ENCODE measurements at regions not wholly inside any gene's neighbourhood (a gene's known extent, or its start where the extent isn't known, plus 50 kb on each side); places are given as distances from the start of the nearest gene placed in this dataset.

DNA sequence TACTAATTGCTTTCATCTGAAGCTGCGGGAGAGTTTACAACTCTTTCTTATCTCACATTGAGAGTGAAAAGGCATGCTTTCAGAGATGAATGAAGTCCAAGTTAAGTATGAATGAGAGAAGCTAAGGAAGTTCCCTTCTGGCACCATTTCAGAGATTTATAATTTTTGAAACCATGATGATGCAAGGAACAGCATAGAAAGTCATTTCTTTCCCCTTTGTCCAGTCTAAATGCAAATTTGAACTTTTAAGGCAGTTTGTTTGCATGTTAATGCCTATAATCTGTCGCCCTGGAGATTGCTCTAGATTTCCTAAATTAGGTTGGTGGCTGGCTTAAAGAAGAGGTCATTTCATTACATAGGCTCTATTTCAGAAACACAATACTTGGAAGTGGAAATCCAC is 594.8 kb upstream of the GOT2 start:
- no peak for TF ChIP-seq CTCF (IDR thresholded peaks at IDR 0.05; ENCODE audit: low read depth, low read length, missing input control)
- TF ChIP-seq HNF4G (IDR thresholded peaks at IDR 0.05): no peak
- no peak for TF ChIP-seq RXRA (IDR thresholded peaks at IDR 0.05)
- no peak for TF ChIP-seq SP1 (IDR thresholded peaks at IDR 0.05)
- no peak for TF ChIP-seq TAF1 (conservative IDR thresholded peaks at IDR 0.05)
- TF ChIP-seq REST (IDR thresholded peaks at IDR 0.05): no peak
- no peak for TF ChIP-seq GABPA (IDR thresholded peaks at IDR 0.05 in 1 of 2, conservative IDR thresholded peaks at IDR 0.05 in 1 of 2)
- no peak for TF ChIP-seq EGR1 (IDR thresholded peaks at IDR 0.05; ENCODE audit: low read depth in 2 of 2)
- no peak for TF ChIP-seq YY1 (IDR thresholded peaks at IDR 0.05)

All from liver (tissue), 3 donors.